COLO668 (cell line): ENCODE measurements at regions not wholly inside any gene's neighbourhood (a gene's known extent, or its start where the extent isn't known, plus 50 kb on each side); places are given as distances from the start of the nearest gene placed in this dataset.

Experiments used
- DNase-seq: peaks from one replicate; lab custom pipeline; 2025; ENCODE audit not compliant: unreplicated experiment; lab: John Stamatoyannopoulos, UW

GRCh38 chr9:89953824-89954615, 349.2 kb downstream of the GADD45G start:
- peak; percentile 49 for DNase-seq

- DNase-seq: no peak
Measured at GRCh38 chr9:89955144-89955543, 350.3 kb downstream of the GADD45G start.

DNA sequence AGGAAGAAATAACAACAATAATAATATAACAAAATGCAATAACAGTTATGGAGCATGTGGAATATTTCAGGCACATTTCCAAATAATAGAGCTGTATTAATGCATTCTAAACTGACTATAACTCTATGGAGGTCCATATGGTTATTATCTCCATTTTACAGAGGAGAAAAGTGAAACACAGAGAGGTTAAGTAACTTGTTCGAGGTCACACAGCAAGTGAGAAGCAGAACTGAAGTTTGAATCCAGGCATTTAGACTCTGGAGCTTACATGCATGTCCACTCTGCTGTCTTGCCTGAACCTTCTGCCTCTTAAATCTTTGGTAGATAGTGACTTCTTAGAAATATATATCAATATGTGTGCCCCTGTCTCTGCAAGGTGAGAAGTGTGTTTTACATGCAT, 350.8 kb downstream of the GADD45G start:
- DNase-seq: no peak

DNA sequence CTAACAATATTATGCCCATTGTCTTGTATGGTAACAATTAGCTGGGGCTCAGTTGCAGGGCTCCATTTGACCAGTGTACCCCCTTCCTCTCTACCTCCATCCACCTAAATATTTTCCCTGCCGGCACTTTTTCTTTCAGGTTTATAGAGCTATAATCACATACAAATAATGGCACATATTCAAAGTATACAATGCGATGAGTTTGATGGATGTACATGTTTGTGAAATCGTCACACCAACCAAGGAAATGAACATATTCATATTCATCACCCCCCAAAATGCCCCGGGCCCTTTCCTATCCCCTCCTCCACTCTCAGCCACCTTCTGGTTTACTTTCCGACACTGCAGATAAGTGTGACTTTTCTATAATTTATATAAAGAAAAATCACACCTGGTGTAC, 351.5 kb downstream of the GADD45G start:
- no peak for DNase-seq

DNA sequence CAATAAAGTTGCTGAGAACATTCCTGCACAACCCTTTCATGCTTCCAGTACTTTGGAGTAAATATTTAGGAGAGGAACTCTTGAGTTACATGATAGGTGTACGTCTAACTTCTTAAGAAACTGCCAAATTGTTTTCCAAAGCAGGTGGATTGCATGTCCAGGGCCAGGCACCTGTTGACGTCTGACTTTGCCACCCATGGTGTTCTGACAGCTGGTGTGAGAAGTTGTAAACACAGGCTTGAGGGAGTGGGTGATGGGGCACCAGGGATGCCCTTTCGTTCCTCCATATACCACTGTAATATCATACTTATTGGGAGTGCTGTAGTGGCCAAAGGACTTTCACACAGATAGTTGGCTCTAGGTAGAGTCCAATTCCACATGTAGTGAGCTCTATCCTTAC, 352.1 kb downstream of the GADD45G start:
- no peak for DNase-seq

GRCh38 chr9:89958086-89958485, 353.3 kb downstream of the GADD45G start:
- DNase-seq: no peak

GRCh38 chr9:89961616-89962341, 357.0 kb downstream of the GADD45G start:
- DNase-seq: no peak

- no peak for DNase-seq
Measured at GRCh38 chr9:89963280-89963679, 358.5 kb downstream of the GADD45G start.

GRCh38 chr9:89967527-89967926, 362.7 kb downstream of the GADD45G start:
- no peak for DNase-seq

DNA sequence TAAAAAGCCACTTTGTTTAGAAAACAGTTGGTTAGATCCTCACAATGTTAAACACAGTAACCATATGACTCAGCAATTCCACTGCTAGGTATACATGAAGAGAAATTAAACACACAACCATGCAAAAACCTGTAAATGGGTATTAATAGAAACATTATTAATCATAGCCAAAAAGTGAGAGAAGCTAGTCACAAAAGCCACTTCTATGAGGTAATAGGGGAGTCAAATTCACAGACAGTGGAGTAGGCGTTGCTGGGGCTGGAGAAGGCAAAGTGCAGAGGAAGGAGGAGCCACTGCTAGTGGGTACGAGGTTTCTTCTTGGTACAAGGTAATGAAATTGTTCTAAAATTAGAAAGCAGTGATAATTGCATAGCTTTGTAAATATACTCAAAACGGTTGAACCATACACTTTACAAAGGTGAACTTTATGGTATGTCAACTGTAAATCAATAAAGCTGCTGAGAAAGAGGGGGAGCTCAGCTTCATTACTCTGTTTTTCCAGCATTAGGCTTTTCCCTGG, 364.4 kb downstream of the GADD45G start:
- DNase-seq: peak; percentile 24

DNA sequence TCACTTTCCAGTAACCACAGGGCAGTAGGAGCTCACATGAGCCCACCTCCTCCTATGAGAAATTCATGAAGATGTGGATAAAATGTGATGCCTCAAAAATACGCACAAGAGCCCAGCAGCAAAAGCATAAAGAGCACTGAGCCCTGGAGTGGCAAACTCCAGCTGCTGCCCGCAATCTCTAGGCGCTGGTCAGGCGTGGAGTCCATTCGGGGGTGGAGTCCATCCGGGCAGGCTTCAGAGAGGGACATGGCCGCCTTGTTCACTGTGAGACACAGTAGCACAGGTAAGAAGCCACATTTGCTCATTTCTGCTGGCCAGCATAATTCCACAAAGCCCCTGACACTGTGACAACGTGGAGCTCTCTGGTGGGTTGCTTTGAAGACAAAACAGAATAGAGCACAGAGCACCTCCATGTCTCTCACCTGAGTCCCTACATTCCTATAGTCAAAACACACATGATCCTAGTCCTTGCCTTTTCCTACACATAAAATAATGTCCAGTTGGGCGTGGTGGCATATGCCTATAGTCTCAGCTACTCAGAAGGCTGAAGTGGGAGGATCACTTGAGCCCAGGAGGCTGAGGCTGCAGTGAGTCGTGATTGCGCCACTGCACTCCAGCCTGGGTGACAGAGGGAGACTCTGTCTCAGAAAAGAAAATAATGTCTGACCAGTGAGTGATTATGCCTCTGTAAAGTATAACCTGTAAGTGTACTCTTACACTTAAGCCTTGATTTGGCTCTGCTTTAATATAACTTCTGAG, 365.2 kb downstream of the GADD45G start:
- DNase-seq: no peak

DNA sequence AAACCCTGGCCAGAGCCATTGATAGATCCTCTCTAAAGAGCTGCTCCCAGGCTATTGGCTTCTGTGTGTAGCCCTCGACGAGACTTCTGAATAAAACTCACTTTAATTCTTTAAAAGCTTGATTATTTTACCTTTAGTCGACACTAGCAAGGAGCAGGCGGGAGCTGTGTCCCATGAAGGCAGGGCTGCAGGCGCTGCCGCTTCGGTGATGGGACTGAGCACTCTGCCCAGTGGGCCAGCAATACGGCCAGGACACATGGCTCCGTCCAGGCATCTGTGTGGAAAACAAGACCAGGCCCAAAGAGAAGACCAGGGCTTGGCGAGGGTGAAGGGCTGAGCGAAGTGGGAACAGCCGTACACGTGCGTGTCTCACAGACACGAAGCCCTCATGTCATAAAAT, 365.9 kb downstream of the GADD45G start:
- no peak for DNase-seq

- DNase-seq: no peak
Measured at GRCh38 chr9:89972535-89972934, 367.7 kb downstream of the GADD45G start.

GRCh38 chr9:89974582-89974981, 369.8 kb downstream of the GADD45G start:
- DNase-seq: no peak

- DNase-seq: no peak
Measured at GRCh38 chr9:89975024-89975423, 370.2 kb downstream of the GADD45G start.

- no peak for DNase-seq
Measured at GRCh38 chr9:89975630-89976029, 370.8 kb downstream of the GADD45G start.

- DNase-seq: no peak
Measured at GRCh38 chr9:89978185-89978584, 373.4 kb downstream of the GADD45G start.

GRCh38 chr9:89980600-89980999, 375.8 kb downstream of the GADD45G start:
- DNase-seq: peak; percentile 48

DNA sequence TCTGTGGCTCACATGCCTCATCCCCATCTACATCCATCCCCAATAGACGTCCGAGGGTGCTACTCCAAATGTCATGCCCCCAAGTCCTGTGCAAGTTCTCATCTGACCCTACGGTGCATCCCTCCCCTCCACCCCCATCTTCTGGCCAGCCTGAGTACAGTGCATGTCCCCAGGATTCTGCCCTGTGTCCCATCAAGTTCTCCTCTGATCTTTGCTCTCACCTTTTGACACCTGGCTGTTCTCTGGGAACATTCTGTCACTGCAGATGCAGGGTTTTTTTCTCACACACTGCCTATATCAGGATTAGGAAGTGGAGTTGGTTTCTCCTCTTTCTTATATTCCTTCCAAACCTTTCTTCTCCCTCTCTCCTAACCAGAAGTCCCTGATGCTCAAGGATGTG, 377.2 kb downstream of the GADD45G start:
- DNase-seq: no peak

GRCh38 chr9:89983411-89983810, 378.6 kb downstream of the GADD45G start:
- no peak for DNase-seq

GRCh38 chr9:89984214-89984613, 379.4 kb downstream of the GADD45G start:
- no peak for DNase-seq

GRCh38 chr9:89985068-89985467, 380.3 kb downstream of the GADD45G start:
- DNase-seq: no peak
